Astrocyte (in vitro differentiated cells and primary cell): ENCODE measurements at regions not wholly inside any gene's neighbourhood (a gene's known extent, or its start where the extent isn't known, plus 50 kb on each side); places are given as distances from the start of the nearest gene placed in this dataset.

Experiments
- CTCF ChIP-seq: IDR thresholded peaks from 2 replicates; pipeline ENCODE4 v1.5.1; 2011; ENCODE audit warnings: low read depth, mild to moderate bottlenecking, inconsistent platforms, low read length, moderate library complexity; ENCODE audit not compliant: insufficient read depth
- EZH2 ChIP-seq: IDR thresholded peaks from 2 replicates; pipeline ENCODE4 v1.6.1; 2012; ENCODE audit warnings: mild to moderate bottlenecking, low read length, inconsistent platforms; ENCODE audit not compliant: insufficient read depth

DNA sequence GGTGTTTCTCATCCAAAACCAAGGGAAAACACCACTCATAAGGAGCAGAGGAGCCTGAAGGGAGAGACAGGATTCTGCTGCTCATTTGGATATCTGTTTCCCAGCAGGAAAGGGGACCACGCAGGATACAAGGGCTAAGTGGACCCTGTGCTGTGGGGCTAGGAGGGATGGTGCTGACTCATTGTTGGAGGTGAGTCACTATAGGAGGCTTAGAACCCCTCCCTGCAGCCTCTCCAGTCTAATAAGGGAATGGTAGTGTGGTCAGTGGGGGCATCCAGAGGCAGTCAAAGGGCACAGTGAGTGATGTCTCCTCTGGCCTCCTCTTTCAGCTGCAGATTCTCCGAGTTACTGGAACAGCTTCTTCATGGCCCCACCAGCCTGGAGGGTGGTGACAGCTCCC is 442.3 kb downstream of the TUBA3C start:
- TF ChIP-seq CTCF (no peak), EZH2 (no peak)
